ENCODE measurements at regions not wholly inside any gene's neighbourhood (a gene's known extent, or its start where the extent isn't known, plus 50 kb on each side); places are given as distances from the start of the nearest gene placed in this dataset.

- H3K4me3 Mint-ChIP-seq: no peak overlapping the region
- H3K9me3 Mint-ChIP-seq: no peaks in the 10 kb centered on the region
- no peaks in the 10 kb centered on the region for H3K4me1 Mint-ChIP-seq (ENCODE audit: low read depth)
- intact Hi-C loops (cut with micrococcal nuclease): no loop called here
- no peaks in the 10 kb centered on the region for H3K36me3 Mint-ChIP-seq (ENCODE audit: low read depth)
- H3K27ac Mint-ChIP-seq: no peak overlapping the region
- CTCF ChIA-PET: no interaction called here
- DNase-seq: no peak
- H3K27me3 Mint-ChIP-seq (ENCODE audit: low read depth): peaks cover 7% of the 10 kb centered on the region
These were observed 397.6 kb upstream of the BOD1L1 start for GRCh38 chr4:14025111-14025510.

DNA sequence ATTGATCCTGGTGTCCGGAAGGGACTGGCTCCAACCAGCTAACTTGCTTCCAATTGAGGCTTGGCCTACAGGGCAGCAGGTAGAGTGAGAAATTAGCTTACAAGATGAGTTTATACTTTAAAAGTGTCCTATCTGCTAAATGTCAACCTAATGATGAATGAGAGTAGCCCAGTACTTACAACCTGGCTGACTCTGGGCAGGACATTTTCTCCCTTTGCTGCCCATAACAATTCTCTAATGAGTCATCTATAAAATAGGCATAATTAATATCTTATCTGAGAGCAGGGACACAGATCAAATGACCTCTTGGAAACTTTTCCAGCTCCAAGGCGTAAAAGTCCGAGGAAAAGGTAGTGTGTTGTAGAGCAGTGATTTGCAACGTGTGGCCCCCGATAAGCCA, 398.4 kb upstream of the BOD1L1 start:
- peaks cover 7% of the 10 kb centered on the region for H3K27me3 Mint-ChIP-seq (ENCODE audit: low read depth)
- H3K4me3 Mint-ChIP-seq: no peak overlapping the region
- no peaks in the 10 kb centered on the region for H3K4me1 Mint-ChIP-seq (ENCODE audit: low read depth)
- no peak for DNase-seq
- no peak overlapping the region for H3K27ac Mint-ChIP-seq
- CTCF ChIA-PET: interaction anchor here (0.7 kb wide), 1 partner anchor 235 kb away, joined by 3 read pairs; no protein-coding TSS in a partner anchor
- no peaks in the 10 kb centered on the region for H3K9me3 Mint-ChIP-seq
- intact Hi-C loops (cut with micrococcal nuclease): no loop called here
- H3K36me3 Mint-ChIP-seq (ENCODE audit: low read depth): no peaks in the 10 kb centered on the region

DNA sequence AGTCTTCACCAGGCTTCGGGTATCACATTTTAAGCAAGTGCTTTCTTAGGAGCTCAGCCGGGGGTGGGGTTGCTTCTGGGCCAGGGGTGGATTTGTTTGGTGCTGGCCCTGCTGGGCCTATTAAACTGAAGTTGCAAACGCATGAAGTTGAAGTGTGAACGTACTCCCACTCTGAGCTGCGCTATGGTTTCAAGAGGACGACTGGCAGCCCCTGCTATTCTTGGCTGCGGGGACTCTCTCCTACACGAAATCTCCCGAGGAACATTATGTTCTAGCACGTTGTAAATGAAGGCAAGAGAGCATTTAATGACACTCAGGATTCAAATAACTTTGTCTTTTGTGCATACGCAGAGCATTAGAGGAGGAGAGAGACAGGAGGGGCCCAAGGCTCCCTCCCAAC, 401.3 kb upstream of the BOD1L1 start:
- Mint-ChIP-seq H3K36me3 (ENCODE audit: low read depth) (no peaks in the 10 kb centered on the region), H3K9me3 (no peaks in the 10 kb centered on the region), H3K4me1 (ENCODE audit: low read depth) (no peaks in the 10 kb centered on the region), H3K4me3 (no peak overlapping the region), H3K27ac (no peak overlapping the region), H3K27me3 (ENCODE audit: low read depth) (peaks cover 4% of the 10 kb centered on the region)
- intact Hi-C loops (cut with micrococcal nuclease): no loop called here
- DNase-seq: no peak
- CTCF ChIA-PET: no interaction called here

GRCh38 chr4:14035076-14035475, 407.6 kb upstream of the BOD1L1 start:
- intact Hi-C loops (cut with micrococcal nuclease): no loop called here
- Mint-ChIP-seq H3K27ac (no peak overlapping the region), H3K4me1 (ENCODE audit: low read depth) (no peaks in the 10 kb centered on the region), H3K4me3 (no peak overlapping the region), H3K36me3 (ENCODE audit: low read depth) (no peaks in the 10 kb centered on the region), H3K27me3 (ENCODE audit: low read depth) (peaks cover 9% of the 10 kb centered on the region), H3K9me3 (no peaks in the 10 kb centered on the region)
- no peak for DNase-seq
- CTCF ChIA-PET: no interaction called here

DNA sequence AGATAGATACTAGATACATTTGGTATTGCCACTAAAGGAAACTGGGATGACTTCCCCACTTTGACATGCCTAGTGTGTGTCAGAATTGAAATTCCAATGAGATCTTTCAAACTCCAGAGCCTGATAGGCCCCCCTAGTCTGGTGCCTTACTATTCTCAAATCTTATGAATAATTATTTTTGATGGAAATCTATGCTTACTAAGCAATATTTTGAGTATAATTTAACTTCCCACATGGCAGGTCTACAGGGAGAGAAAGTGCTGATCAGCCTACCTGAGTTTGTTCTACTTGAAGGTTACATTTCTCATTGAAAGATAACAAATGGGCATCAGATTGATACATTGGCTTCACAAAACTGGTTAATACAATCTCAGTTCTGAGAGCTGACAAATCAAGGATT, 415.7 kb upstream of the BOD1L1 start:
- no peak overlapping the region for H3K4me3 Mint-ChIP-seq
- H3K36me3 Mint-ChIP-seq (ENCODE audit: low read depth): no peaks in the 10 kb centered on the region
- DNase-seq: no peak
- H3K27me3 Mint-ChIP-seq (ENCODE audit: low read depth): peaks cover 2% of the 10 kb centered on the region
- intact Hi-C loops (cut with micrococcal nuclease): no loop called here
- H3K4me1 Mint-ChIP-seq (ENCODE audit: low read depth): no peaks in the 10 kb centered on the region
- CTCF ChIA-PET: no interaction called here
- H3K9me3 Mint-ChIP-seq: no peaks in the 10 kb centered on the region
- no peak overlapping the region for H3K27ac Mint-ChIP-seq

DNA sequence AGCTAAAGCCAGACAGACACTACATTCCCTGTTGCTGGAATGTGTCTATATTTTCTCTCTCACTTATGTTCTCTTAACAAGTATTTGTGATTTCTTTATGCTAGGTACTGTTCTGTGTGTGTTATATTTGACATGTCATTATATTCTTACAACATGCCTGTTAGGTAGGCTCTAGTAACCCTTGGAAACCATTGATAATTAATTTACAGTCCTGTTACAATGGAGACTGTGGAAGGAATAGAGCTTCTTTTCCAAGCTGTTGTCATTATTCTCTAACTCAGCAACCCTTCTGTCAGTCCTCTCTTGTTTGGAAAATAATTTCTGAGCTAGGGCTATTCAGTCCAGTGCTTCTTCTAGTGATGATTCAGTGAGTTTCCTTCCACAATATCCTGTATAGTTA, 419.1 kb upstream of the BOD1L1 start:
- H3K9me3 Mint-ChIP-seq: no peaks in the 10 kb centered on the region
- H3K27ac Mint-ChIP-seq: no peak overlapping the region
- peaks cover 2% of the 10 kb centered on the region for H3K27me3 Mint-ChIP-seq (ENCODE audit: low read depth)
- no peak for DNase-seq
- no peaks in the 10 kb centered on the region for H3K36me3 Mint-ChIP-seq (ENCODE audit: low read depth)
- CTCF ChIA-PET: no interaction called here
- intact Hi-C loops (cut with micrococcal nuclease): no loop called here
- no peaks in the 10 kb centered on the region for H3K4me1 Mint-ChIP-seq (ENCODE audit: low read depth)
- H3K4me3 Mint-ChIP-seq: no peak overlapping the region

DNA sequence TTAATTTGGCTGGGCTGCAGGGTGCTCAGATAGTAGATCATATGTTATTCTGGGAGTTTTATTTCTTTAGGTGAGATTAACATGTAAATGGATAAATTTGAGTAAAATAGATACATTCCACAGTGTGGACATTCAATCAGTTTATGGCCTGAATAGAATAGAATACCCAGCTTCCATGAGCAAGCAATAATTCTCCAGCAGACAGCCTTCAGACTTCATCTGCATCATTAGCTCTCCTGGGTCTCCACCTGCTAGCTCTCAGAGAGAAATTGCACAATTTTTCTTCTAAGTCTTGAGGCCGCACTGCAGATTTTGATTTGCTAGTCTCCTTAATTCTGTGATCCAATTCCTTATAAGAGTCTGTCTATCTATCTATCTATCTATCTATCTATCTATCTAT, 420.3 kb upstream of the BOD1L1 start:
- H3K4me3 Mint-ChIP-seq: no peak overlapping the region

DNA sequence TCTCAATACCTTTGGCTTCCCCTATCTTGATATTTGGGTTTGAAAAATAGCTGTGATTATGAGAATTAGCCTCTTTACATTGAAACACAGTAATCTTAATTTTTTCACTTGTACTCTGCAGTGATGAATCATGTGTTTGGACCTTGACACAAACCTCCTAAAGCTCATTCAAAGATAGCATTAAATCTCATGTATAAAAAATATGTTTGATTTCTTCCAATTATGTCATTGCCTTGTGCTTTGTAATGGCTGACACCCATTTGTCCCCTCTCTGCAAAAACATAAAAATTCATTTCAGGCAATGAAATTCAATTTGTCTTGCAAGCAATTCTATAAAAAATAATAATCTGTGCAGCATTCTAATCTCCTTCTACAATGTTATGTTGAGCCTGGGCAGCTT, 422.4 kb upstream of the BOD1L1 start:
- Mint-ChIP-seq H3K27me3 (ENCODE audit: low read depth) (peaks cover 2% of the 10 kb centered on the region), H3K27ac (no peak overlapping the region), H3K4me3 (no peak overlapping the region), H3K36me3 (ENCODE audit: low read depth) (no peaks in the 10 kb centered on the region), H3K9me3 (no peaks in the 10 kb centered on the region), H3K4me1 (ENCODE audit: low read depth) (no peaks in the 10 kb centered on the region)
- CTCF ChIA-PET: no interaction called here
- intact Hi-C loops (cut with micrococcal nuclease): no loop called here
- no peak for DNase-seq

More for the DNA sequence above, 420.3 kb upstream of the BOD1L1 start:
- Mint-ChIP-seq H3K4me1 (ENCODE audit: low read depth) (no peaks in the 10 kb centered on the region), H3K9me3 (no peaks in the 10 kb centered on the region), H3K27me3 (ENCODE audit: low read depth) (peaks cover 2% of the 10 kb centered on the region), H3K36me3 (ENCODE audit: low read depth) (no peaks in the 10 kb centered on the region), H3K27ac (no peak overlapping the region)
- no peak for DNase-seq
- intact Hi-C loops (cut with micrococcal nuclease): no loop called here
- CTCF ChIA-PET: no interaction called here

GRCh38 chr4:14053291-14053690, 425.8 kb upstream of the BOD1L1 start:
- CTCF ChIA-PET: interaction anchor here (0.5 to 0.6 kb wide), 2 partner anchors 320 to 528 kb away, joined by 3 read pairs; no protein-coding TSS in a partner anchor
- peaks cover 1% of the 10 kb centered on the region for H3K9me3 Mint-ChIP-seq
- peaks cover 2% of the 10 kb centered on the region for H3K27me3 Mint-ChIP-seq (ENCODE audit: low read depth)
- DNase-seq: no peak
- H3K4me1 Mint-ChIP-seq (ENCODE audit: low read depth): no peaks in the 10 kb centered on the region
- no peaks in the 10 kb centered on the region for H3K36me3 Mint-ChIP-seq (ENCODE audit: low read depth)
- no peak overlapping the region for H3K27ac Mint-ChIP-seq
- no peak overlapping the region for H3K4me3 Mint-ChIP-seq
- intact Hi-C loops (cut with micrococcal nuclease): no loop called here

DNA sequence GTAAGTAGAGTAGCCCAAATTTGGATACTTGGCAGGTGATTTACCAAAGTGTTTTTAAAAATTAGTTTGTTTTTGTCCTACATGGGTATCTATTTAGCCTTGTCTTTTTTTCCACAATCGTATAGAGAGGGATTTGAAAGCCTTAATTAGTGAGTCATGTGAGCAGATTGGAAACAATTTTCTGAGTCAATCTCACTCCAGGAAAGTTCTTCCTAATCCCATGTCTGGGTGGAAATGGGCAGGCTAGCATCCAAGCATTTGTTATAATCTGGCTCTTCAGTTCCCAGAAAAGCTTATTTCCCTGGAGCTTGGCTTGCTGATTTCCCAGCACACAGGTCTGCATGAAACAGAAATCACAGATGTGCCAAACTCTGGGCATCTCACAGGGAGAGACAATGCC, 426.9 kb upstream of the BOD1L1 start:
- intact Hi-C loops (cut with micrococcal nuclease): no loop called here
- no peak overlapping the region for H3K4me3 Mint-ChIP-seq
- CTCF ChIA-PET: no interaction called here
- H3K4me1 Mint-ChIP-seq (ENCODE audit: low read depth): no peaks in the 10 kb centered on the region
- no peak overlapping the region for H3K27ac Mint-ChIP-seq
- peaks cover 2% of the 10 kb centered on the region for H3K27me3 Mint-ChIP-seq (ENCODE audit: low read depth)
- peaks cover 1% of the 10 kb centered on the region for H3K9me3 Mint-ChIP-seq
- no peaks in the 10 kb centered on the region for H3K36me3 Mint-ChIP-seq (ENCODE audit: low read depth)
- no peak for DNase-seq

DNA sequence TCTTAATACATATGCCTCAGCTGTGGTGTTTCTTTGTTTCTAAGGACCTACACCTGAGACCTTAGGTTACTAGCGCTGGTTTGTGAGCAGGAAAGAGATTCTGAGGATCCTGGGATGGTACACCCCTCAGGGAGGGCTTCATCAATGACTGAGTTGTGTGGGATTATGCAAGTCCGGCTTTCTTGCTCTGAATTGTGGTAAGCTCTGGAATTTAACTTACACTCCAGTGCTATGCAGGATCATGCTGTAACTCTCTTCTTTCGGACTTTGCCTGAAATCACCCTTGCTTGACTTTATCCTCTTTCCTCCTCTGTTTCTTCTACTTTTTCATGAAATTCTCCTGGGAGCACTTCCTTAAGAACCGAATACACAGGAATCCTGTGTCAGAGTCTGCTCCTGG, 431.5 kb upstream of the BOD1L1 start:
- no peak overlapping the region for H3K4me3 Mint-ChIP-seq
- intact Hi-C loops (cut with micrococcal nuclease): no loop called here
- H3K27me3 Mint-ChIP-seq (ENCODE audit: low read depth): no peaks in the 10 kb centered on the region
- H3K27ac Mint-ChIP-seq: no peak overlapping the region
- peaks cover 1% of the 10 kb centered on the region for H3K9me3 Mint-ChIP-seq
- CTCF ChIA-PET: no interaction called here
- H3K36me3 Mint-ChIP-seq (ENCODE audit: low read depth): no peaks in the 10 kb centered on the region
- H3K4me1 Mint-ChIP-seq (ENCODE audit: low read depth): no peaks in the 10 kb centered on the region
- DNase-seq: no peak

DNA sequence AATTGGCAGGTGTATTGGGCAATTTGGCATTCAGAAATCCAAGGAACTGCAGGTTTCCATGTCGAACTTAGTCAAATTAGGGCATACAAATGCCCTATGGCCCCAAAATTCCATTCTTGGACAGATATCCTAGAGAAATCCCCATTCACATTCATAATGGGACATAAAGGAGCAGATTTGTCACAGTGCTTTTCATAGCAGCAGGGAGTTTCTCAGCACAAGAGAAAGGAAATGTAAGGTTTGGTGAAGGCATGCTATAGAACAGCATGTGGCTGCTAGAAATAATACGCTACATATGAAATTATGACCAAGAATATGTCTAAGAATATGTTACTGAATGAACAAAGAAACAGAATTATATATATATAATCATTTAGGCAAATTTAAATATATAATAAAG, 437.5 kb upstream of the BOD1L1 start:
- no peak for DNase-seq
- Mint-ChIP-seq H3K27ac (no peak overlapping the region), H3K4me1 (ENCODE audit: low read depth) (no peaks in the 10 kb centered on the region), H3K36me3 (ENCODE audit: low read depth) (no peaks in the 10 kb centered on the region), H3K9me3 (no peaks in the 10 kb centered on the region), H3K27me3 (ENCODE audit: low read depth) (no peaks in the 10 kb centered on the region), H3K4me3 (no peak overlapping the region)
- intact Hi-C loops (cut with micrococcal nuclease): no loop called here
- CTCF ChIA-PET: interaction anchor here (0.7 kb wide), 1 partner anchor 14 kb away, joined by 3 read pairs; no protein-coding TSS in a partner anchor

DNA sequence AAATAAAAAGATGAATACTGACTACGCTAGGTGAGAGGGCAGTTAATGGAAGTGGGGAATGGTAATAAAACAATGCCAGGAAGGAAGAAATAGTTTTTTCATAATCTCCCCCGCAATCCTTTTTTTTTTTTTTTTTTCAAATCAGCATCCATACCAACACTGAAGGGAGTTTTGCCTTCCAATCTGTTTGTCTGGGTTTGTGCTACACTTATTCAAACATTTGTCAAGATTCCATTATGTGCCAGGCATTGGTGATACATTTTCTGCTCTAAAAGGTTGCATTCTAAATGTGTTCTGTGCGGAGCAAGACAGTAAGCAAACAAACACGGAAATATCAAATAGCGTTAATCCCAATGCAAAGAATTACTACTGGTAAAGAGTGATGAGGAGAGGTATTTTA, 437.9 kb upstream of the BOD1L1 start:
- Mint-ChIP-seq H3K4me3 (no peak overlapping the region), H3K36me3 (ENCODE audit: low read depth) (no peaks in the 10 kb centered on the region), H3K27me3 (ENCODE audit: low read depth) (no peaks in the 10 kb centered on the region), H3K27ac (no peak overlapping the region), H3K4me1 (ENCODE audit: low read depth) (no peaks in the 10 kb centered on the region), H3K9me3 (peaks cover 2% of the 10 kb centered on the region)
- CTCF ChIA-PET: no interaction called here
- no peak for DNase-seq
- intact Hi-C loops (cut with micrococcal nuclease): no loop called here

DNA sequence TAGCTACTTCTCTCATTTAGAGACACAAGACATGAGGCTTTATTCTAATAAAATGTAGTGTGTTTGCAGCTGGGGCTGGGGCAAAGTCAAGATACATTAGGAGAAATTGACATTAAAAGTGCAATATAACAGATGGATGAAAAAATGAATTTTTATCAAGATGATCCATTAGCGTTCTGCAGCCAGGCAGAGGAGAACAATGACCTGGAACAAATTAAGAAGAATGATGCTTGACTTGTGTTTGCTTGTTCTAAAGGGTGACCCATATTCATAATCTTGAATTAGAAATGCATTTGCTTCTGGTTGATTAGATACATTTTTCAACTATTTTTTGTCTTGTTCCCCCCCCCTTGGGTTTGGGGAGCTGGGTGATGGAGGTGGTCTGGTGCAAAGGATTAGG, 439.5 kb upstream of the BOD1L1 start:
- no peaks in the 10 kb centered on the region for H3K4me1 Mint-ChIP-seq (ENCODE audit: low read depth)
- H3K4me3 Mint-ChIP-seq: no peak overlapping the region
- no peak for DNase-seq
- H3K9me3 Mint-ChIP-seq: peaks cover 6% of the 10 kb centered on the region
- H3K27me3 Mint-ChIP-seq (ENCODE audit: low read depth): no peaks in the 10 kb centered on the region
- CTCF ChIA-PET: no interaction called here
- H3K27ac Mint-ChIP-seq: no peak overlapping the region
- no peaks in the 10 kb centered on the region for H3K36me3 Mint-ChIP-seq (ENCODE audit: low read depth)
- intact Hi-C loops (cut with micrococcal nuclease): no loop called here
